IPS-20b (cell line): ENCODE measurements at regions not wholly inside any gene's neighbourhood (a gene's known extent, or its start where the extent isn't known, plus 50 kb on each side); places are given as distances from the start of the nearest gene placed in this dataset.
A peak's percentile ranks its signal among the peaks of the same experiment; 100 is the strongest.
"Not testable (repeated sequence)": the region's sequence is repeated elsewhere in the genome, so short reads cannot be mapped to it uniquely, and the experiment has no call there.

Source experiments
- H3K27ac ChIP-seq: one replicate; pipeline ENCODE4 v1.5.1; 2013; ENCODE audit warnings: low read length
- H3K27me3 ChIP-seq: 2 replicates; pipeline ENCODE4 v1.6.1; 2013; ENCODE audit warnings: mild to moderate bottlenecking, low read length, inconsistent platforms; ENCODE audit not compliant: insufficient read depth
- H3K36me3 ChIP-seq: 2 replicates; pipeline ENCODE4 v1.6.1; 2013; ENCODE audit warnings: low read depth, mild to moderate bottlenecking, inconsistent platforms, low read length, moderate library complexity; ENCODE audit not compliant: insufficient read depth
- H3K4me1 ChIP-seq: 2 replicates; pipeline ENCODE4 v1.6.1; 2013; ENCODE audit warnings: mild to moderate bottlenecking, control low read depth, inconsistent platforms, low read length, moderate library complexity; ENCODE audit not compliant: insufficient read depth
- H3K4me3 ChIP-seq: 2 replicates; pipeline ENCODE4 v1.5.1; 2013; ENCODE audit warnings: mild to moderate bottlenecking, low read length, inconsistent platforms
- H3K9ac ChIP-seq: 2 replicates; pipeline ENCODE4 v1.6.1; 2013; ENCODE audit warnings: low read depth, mild to moderate bottlenecking, inconsistent platforms, low read length, moderate library complexity
- H3K9me3 ChIP-seq: 2 replicates; pipeline ENCODE4 v1.6.1; 2013; ENCODE audit warnings: mild to moderate bottlenecking, low read depth, low read length, inconsistent platforms; ENCODE audit not compliant: insufficient read depth

DNA sequence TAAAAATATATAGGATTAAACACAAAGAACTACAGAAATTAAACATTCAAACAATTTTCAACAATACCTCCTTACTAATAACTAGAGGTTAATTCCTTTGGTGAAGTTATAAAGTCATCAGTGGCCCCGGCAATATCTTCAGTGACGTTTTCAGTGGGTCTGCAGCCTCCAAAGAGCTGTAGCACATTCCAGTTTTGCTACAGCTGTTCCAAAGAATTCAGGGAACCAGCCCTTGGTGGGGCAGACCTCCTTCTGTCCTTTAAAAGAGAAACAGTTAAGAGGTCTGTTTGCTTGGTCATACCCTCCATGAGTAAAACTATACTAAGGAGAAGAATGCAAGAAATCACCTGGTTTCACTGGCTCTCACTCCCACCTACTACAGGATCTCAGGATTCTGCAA is 99.2 kb upstream of the ZDHHC17 start:
- Histone ChIP-seq H3K9me3 (no peaks in the 10 kb centered on the region), H3K36me3 (no peaks in the 10 kb centered on the region), H3K4me1 (peaks cover 23% of the 10 kb centered on the region), H3K27me3 (no peaks in the 10 kb centered on the region), H3K27ac (no peak overlapping the region), H3K9ac (no peak overlapping the region), H3K4me3 (no peak overlapping the region)

DNA sequence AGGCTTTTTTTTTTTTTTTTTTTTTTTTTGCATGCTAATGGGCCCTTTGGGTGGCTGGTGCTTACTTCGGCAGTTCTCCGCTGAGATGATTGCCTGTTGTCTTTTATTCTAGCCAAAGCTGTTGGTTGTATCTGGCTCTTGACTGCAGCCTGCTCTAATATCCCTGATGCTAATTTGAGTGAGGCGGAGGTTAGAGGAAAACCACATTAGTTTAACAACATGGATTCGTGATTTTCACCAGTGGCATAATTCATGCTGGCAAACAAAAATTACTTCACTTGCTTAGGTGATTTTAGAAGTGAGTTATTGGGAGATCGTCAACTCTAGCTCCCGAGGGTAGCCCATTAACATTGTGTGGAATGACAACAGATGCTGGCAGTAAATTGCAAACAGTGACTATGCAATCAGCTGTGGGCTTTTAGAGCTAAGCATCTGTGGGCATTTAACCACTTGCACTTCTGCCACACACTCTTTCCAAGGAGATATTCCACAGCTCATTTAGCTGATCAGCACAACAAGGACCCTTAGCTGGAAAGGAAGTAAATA is 97.6 kb upstream of the ZDHHC17 start:
- H3K36me3 ChIP-seq = no peaks in the 10 kb centered on the region
- no peaks in the 10 kb centered on the region for H3K27me3 ChIP-seq
- no peak overlapping the region for H3K27ac ChIP-seq
- no peaks in the 10 kb centered on the region for H3K9me3 ChIP-seq
- H3K4me3 ChIP-seq = peak overlapping the region; percentile 54
- no peak overlapping the region for H3K9ac ChIP-seq
- peaks cover 23% of the 10 kb centered on the region for H3K4me1 ChIP-seq

DNA sequence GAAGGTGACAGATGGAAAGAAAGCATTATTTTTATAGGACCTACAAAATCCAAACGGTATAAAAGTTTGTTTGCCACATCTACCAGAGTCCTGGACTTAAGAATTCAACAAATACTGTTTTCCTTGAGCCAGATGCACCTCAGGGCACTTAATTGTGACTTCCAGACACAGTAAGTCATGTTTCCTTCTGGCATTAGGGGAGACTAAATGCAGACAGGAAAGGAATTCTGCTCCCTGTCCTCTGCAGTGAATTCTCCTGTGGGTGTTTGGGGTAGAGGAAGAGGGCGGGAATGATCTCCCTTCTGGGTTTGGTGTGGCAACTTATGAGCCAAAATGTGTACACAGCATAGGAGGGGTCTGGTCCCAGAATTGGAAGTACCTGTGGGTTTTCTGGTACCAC is 93.9 kb upstream of the ZDHHC17 start:
- no peak overlapping the region for H3K9ac ChIP-seq
- H3K4me1 ChIP-seq = peaks cover 24% of the 10 kb centered on the region
- H3K36me3 ChIP-seq = no peaks in the 10 kb centered on the region
- H3K27ac ChIP-seq = no peak overlapping the region
- H3K9me3 ChIP-seq = no peaks in the 10 kb centered on the region
- H3K27me3 ChIP-seq = no peaks in the 10 kb centered on the region
- no peak overlapping the region for H3K4me3 ChIP-seq

DNA sequence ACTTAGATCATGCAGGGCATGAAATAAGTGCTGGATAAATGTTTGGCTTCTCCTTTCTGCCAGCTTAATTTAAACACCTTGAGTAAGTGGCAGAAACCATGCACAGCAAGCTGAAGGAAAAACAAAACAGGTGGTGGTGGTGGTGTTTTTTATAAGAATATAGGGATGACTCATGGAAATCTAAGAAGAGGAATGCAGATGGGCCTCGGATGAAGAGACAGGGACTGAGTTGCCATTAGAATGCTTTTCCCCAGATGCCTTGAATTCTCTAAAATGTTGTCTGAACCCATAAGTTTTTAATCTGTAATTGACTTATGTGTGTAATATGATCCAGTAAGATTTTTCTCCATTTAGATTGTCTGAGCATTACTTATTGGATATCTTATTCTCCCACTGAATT is 93.1 kb upstream of the ZDHHC17 start:
- peaks cover 17% of the 10 kb centered on the region for H3K4me1 ChIP-seq
- no peaks in the 10 kb centered on the region for H3K9me3 ChIP-seq
- H3K27me3 ChIP-seq = no peaks in the 10 kb centered on the region
- H3K4me3 ChIP-seq = no peak overlapping the region
- no peaks in the 10 kb centered on the region for H3K36me3 ChIP-seq
- no peak overlapping the region for H3K27ac ChIP-seq
- no peak overlapping the region for H3K9ac ChIP-seq

DNA sequence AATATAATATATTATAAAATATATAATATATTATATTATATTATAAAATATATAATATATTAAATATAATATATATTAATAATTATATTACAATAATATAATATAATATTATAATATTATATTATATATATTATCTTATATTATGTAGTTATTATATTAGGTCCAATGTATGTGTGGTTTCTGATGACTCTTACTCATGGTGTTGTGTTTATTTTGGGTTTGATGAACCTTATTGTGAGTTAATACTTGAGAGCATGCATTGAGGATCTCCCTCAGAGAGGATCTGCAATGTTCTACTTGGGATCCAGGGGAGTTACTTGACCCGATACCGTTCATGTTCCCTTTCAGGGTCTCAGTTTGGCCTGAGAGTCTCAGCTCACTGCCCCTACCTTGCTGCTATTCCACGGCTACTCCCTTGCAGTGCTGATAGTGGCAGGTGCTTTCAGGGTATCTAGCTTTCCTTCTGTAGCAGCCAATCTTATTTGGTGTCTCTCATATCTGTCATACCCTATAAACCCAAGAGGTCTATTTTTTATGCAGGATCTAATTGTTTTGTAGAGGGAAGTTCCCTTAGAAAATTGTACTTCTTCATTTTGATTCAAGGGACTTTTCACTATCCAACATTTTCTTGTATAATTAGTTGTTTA is 89.1 kb upstream of the ZDHHC17 start:
- H3K27me3 ChIP-seq = no peaks in the 10 kb centered on the region
- no peaks in the 10 kb centered on the region for H3K36me3 ChIP-seq
- H3K9ac ChIP-seq = no peak overlapping the region
- H3K4me1 ChIP-seq = 0 out of 2 replicates have a peak, but pooled peaks cover 2% of the 10 kb centered on the region
- H3K27ac ChIP-seq = no peak overlapping the region
- no peak overlapping the region for H3K4me3 ChIP-seq
- H3K9me3 ChIP-seq = no peaks in the 10 kb centered on the region

DNA sequence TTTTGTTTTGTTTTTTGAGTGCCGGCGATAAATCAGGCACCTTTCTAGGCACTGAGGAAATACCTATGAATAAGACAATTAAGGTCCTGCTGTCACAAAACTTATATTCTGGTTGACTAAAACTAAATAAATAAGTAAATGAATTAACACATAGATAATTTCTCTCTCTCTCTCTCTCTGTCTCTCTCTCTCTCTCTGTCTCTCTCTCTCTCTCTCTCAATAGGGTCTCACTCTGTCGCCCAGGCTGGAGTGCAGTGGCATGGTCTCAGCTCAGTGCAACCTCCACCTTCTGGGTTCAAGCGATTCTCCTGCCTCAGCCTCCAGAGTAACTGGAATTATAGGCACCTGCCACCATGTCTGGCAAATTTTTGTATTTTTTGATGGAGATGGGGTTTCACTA is 87.7 kb upstream of the ZDHHC17 start:
- not testable (repeated sequence) for H3K36me3 ChIP-seq, H3K9ac ChIP-seq, H3K4me1 ChIP-seq, H3K27ac ChIP-seq, H3K4me3 ChIP-seq, H3K27me3 ChIP-seq, H3K9me3 ChIP-seq

DNA sequence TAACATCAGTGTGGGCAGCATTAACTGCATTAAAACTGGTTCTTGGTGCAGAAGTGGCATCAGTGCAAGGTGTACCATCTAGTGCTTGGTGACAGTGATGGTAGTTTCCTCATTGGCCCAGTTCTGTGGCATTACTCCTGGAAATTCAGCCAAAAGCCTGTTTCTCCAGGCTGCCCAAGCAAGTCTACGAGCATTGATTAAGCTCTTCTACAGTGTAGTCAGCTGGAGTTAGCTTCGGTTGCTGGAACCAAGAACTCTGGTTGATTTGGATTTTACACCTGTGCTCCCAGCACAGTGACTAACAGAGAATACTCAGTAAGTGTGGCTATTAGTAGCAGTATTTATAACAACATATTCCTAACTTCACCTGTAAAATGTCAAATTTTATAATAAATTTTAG is 84.9 kb upstream of the ZDHHC17 start:
- H3K9me3 ChIP-seq = no peaks in the 10 kb centered on the region
- H3K36me3 ChIP-seq = no peaks in the 10 kb centered on the region
- H3K4me3 ChIP-seq = no peak overlapping the region
- H3K27me3 ChIP-seq = no peaks in the 10 kb centered on the region
- H3K4me1 ChIP-seq = no peaks in the 10 kb centered on the region
- no peak overlapping the region for H3K9ac ChIP-seq
- H3K27ac ChIP-seq = no peak overlapping the region

DNA sequence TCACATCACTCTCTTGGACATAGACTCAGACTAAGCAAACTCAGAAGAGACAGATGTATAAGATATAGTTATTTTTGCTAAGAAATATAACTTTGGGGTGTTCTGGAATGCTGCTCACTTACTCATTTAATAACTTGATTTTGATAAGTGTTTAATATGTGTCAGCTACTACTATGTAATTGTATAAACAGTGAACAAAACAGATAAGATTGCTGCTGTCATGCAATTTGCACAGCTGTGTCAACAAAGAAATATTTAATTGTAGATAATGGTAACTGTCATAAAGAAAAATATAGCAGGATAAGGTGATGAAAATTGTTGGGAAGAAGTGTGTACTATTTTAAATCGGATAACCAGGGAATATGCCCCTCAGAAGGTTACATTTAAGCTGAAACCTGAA is 84.1 kb upstream of the ZDHHC17 start:
- Histone ChIP-seq H3K4me1 (no peaks in the 10 kb centered on the region), H3K27ac (no peak overlapping the region), H3K36me3 (no peaks in the 10 kb centered on the region), H3K9ac (no peak overlapping the region), H3K27me3 (no peaks in the 10 kb centered on the region), H3K9me3 (no peaks in the 10 kb centered on the region), H3K4me3 (no peak overlapping the region)

DNA sequence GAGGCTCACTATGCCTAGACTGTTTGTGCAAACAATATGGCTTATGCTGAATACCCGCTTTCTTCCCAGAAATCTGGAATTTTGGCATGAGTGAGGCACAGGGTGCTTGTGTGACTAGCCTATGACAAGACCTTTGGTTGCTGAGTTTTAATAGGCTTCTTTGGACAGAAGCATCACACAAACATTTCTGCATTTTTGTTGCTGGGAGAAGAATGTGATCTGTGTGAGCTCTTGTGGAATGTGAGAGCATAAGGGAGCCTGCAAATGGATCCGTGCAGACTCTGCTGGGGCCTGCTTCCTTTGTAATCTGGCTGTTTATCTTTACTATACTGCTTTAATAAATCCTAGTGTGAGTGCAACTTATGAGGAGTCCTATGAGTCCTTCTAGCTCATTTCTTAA is 83.0 kb upstream of the ZDHHC17 start:
- no peaks in the 10 kb centered on the region for H3K9me3 ChIP-seq
- H3K4me1 ChIP-seq = peaks cover 6% of the 10 kb centered on the region
- H3K27me3 ChIP-seq = no peaks in the 10 kb centered on the region
- no peaks in the 10 kb centered on the region for H3K36me3 ChIP-seq
- no peak overlapping the region for H3K27ac ChIP-seq
- H3K4me3 ChIP-seq = no peak overlapping the region
- no peak overlapping the region for H3K9ac ChIP-seq

DNA sequence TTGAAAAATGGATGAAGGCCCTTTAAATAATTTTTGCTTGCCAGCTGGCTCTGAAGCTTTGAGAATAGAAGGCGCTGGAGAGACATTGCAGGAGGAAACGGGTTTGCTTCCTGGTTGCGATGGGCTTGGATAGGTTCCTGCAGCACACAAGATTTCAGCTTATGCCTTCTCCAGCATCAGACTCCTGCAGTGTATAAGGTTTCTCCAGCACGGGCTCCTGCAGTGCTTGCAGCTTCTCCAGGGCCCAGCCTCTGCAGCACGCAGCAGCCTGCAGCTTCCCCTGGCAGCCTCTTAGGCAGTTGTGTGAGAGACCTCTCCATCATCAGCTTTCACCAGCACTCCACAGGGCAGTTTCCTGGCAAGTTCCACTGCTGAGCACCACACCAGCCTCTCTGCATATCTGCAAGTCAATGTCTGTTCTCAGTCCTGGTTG is 78.7 kb upstream of the ZDHHC17 start:
- H3K36me3 ChIP-seq = no peaks in the 10 kb centered on the region
- H3K9ac ChIP-seq = no peak overlapping the region
- no peaks in the 10 kb centered on the region for H3K9me3 ChIP-seq
- H3K4me1 ChIP-seq = peaks cover 6% of the 10 kb centered on the region
- H3K27ac ChIP-seq = no peak overlapping the region
- H3K27me3 ChIP-seq = no peaks in the 10 kb centered on the region
- H3K4me3 ChIP-seq = no peak overlapping the region

DNA sequence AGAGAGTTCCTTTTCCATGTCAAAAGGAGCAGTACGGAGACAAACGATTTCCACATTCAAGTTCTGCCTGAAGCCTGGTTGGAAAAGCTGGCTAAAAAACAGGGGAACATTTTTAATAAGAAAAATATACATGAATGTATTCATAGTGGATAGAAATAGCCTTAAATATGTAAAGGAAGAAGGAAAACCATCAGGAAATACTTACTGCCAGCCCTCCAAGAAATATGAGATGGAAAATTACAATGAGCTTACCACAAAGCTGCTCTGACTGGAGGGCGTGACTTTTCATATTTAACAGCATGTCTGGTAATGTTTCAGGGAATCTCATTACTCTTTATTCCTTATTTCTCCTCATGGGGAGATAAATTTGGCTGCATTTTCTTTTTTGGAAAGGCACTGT is 75.9 kb upstream of the ZDHHC17 start:
- no peaks in the 10 kb centered on the region for H3K27me3 ChIP-seq
- H3K36me3 ChIP-seq = no peaks in the 10 kb centered on the region
- H3K9me3 ChIP-seq = no peaks in the 10 kb centered on the region
- H3K9ac ChIP-seq = no peak overlapping the region
- no peak overlapping the region for H3K27ac ChIP-seq
- no peak overlapping the region for H3K4me3 ChIP-seq
- H3K4me1 ChIP-seq = peaks cover 6% of the 10 kb centered on the region

DNA sequence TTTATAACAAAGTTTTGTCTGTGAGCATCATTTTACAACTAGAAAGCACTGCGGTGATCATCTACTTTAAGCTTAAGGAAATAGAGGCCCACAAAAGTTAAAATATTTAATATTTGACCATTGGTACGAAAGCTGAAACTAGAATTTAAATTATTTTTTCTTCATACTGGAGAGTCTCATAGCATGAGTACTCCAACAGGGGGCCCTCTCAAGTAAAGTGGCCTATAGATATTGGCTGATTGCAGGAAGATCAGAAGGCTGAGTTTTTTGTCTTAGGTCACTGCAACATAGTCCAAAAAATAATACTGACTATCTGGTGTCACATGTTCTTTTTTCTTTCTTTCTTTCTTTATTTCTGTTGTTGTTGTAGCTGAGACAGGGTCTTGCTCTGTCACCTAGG is 75.3 kb upstream of the ZDHHC17 start:
- Histone ChIP-seq H3K36me3 (no peaks in the 10 kb centered on the region), H3K9me3 (no peaks in the 10 kb centered on the region), H3K4me3 (no peak overlapping the region), H3K27ac (no peak overlapping the region), H3K4me1 (peaks cover 6% of the 10 kb centered on the region), H3K27me3 (no peaks in the 10 kb centered on the region), H3K9ac (no peak overlapping the region)
